NCI-H1092 treated with DMSO at 0.1 percent for 48 hours (cell line): ENCODE measurements at regions not wholly inside any gene's neighbourhood (a gene's known extent, or its start where the extent isn't known, plus 50 kb on each side); places are given as distances from the start of the nearest gene placed in this dataset.
"Not testable (repeated sequence)": the region's sequence is repeated elsewhere in the genome, so short reads cannot be mapped to it uniquely, and the experiment has no call there.

ENCODE experiments used
- DNase-seq: peaks from one replicate; lab custom pipeline; 2025; lab: John Stamatoyannopoulos, UW

GRCh38 chr2:8315531-8316165 lies 366.2 kb upstream of the ID2 start:
- no peak for DNase-seq

DNA sequence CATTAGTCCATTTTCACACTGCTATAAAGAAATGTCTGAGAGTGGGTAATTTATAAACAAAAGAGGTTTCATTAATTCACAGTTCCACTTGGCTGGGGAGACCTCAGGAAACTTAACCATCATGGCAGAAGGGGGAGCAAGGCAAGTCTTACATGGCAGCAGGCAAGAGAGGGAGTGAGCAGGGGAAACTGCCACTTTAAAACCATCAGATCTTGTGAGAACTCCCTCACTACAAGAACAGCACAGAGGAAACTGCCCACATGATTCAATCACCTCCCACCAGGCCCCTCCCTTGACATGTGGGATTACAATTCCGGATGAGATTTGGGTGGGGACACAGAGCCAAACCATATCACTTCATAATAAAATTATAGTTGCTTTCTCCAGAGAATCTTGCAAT lies 365.5 kb upstream of the ID2 start:
- DNase-seq: no peak

- DNase-seq: no peak
Observed at GRCh38 chr2:8317418-8317817, 364.4 kb upstream of the ID2 start.

GRCh38 chr2:8319219-8319618 lies 362.6 kb upstream of the ID2 start:
- DNase-seq: no peak

DNA sequence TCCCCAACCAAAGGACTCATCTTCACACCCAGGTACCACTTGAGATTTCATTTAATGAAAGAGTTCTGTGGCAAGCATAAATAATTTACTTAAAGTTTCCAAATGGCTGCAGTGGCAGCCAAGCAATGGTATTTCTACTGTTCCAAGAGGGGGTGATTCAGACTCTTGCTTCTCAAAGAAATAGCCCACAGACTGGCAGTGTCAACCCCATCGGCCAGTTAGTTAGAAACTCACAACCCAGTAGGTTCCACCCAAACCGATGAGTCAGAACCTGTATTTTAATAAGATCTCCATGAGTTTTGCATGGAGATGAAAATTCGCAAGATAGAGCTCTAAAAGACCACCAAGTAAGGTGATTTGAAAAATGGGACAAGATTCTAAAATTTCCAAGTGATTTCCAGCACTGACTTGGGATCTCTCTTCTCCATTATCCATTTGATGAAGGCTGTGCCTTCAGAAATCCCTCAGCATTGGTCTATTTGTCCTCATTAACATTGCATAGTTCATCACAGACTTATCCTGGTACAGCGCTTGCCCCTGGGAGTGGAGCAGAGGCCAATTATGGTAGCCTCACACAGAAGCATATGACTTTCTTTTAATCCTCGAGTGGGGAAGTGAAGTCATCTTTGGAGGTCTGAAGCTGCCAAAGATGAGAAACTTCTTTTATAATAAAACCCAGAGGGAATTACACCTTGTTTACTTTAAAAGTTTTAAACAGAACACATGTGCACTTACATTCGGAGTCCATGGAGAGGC lies 361.4 kb upstream of the ID2 start:
- DNase-seq: no peak

DNA sequence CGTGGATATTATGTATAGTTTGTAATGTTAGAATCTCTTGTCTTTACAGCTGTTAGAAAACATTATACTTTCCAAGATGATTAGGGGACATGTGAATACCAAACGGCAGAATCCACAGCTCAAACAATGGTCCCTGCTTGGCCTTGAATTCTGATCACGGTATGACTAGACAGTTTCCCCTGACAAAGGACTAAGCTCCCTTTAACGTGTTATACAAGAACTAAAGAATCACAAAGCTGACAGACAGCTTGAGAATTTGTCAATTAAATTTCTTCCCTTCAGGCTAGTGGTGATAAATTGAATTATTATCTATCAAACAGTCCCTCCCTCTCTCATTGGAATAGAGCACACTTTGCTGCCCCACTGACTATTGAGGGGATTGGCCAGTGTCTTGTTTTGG lies 359.2 kb upstream of the ID2 start:
- DNase-seq: no peak

- DNase-seq: peak; percentile 73
Observed at GRCh38 chr2:8324164-8324856, 357.5 kb upstream of the ID2 start.

- no peak for DNase-seq
Observed at GRCh38 chr2:8324901-8325300, 357.0 kb upstream of the ID2 start.

DNA sequence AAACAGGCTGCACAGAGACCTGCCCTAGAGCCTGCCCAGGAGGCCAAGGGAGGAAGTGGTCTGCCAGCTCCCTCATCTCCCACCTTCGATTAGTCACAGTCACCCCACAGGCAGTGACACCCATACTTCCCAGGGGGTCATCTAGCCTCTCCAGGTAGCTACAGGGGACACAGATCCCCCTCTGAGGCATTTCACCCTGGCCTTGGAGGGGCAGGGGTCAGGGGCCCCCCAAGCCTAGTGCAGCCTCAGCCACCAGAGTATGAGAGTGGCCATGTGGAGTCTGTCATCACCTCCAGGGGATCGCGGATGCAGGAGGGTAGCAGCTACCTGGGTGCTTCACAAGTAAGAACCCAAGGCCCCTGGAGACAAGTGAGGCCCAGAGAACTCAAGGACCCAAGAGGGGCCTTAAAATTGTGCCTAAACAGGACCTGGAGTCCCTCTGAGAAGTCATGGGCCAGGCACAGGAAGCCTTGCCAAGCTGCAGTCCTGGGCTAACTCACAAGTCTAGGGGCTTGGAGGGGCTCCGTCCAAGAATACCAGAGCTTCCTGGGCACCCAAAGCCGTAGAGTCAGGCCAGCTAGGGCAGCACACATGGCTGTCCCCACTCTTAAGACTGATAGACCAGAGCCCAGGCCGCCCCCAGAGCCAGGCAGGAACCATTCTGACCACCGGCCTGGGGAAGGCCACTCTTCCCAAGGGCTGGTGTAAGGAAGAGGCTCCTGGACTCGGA lies 354.3 kb upstream of the ID2 start:
- no peak for DNase-seq

DNA sequence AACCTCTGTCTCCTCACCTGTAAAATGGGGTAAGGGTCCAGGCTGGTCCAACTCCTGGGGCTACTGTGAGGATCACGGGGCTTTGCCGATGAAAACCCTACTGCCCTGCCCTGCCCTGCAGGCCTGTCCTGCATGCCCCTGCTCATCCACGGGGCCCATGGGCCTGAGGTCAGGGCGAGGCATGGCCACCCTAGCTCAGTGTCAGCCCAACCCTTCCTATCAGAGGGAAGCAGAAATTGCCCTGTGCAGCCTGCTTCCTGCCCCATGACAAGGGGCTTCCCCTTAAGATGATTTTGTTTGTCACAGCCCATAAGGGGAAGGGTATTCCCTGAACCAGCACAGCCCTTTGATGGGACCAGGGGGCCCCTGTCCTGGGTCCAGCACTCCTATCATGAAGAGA lies 353.6 kb upstream of the ID2 start:
- DNase-seq: no peak

DNA sequence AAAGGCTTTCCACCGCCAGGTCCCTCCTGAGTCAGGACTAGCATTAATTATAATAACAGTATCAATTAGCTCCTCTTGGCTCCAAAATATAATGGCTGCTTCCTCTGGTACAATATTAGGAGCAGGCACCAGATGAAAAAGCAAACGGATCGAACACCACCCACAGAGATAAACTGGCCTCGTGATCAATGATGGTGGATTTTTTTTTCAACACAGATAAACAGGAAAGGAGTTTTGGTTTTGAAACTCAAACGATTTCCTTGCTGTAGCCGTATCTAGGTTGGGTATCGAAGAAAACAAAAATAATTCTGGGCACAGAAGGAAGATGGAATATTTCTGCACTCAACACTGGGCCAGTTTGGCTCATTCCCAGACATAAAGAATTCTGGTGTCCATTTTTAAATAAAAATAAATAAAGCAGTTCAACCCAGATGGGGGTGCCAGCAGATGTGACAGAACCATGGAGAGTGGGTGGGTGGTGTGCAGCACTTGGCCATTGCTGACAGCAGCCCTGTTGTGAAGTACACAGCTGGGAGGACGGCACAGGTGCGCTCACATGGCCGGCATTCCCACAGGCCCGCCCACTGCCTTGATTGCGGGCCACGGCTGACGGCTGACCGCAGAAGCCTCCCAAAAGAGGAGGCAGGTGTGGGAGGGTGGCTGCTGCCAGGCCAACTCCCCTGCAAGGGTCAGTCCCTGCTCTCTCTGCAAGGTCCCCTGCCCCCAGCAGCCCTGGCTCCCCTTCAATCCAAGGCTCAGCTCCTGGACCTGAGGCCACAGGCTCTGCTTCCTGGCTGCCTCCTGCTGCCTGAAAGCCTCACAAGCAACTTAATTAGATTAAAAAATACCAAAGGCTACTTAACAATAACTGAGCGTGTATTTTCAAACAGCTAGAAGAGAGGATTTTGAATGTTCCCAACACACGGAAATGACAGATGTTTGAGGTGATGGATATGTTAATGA lies 351.9 kb upstream of the ID2 start:
- DNase-seq: no peak

DNA sequence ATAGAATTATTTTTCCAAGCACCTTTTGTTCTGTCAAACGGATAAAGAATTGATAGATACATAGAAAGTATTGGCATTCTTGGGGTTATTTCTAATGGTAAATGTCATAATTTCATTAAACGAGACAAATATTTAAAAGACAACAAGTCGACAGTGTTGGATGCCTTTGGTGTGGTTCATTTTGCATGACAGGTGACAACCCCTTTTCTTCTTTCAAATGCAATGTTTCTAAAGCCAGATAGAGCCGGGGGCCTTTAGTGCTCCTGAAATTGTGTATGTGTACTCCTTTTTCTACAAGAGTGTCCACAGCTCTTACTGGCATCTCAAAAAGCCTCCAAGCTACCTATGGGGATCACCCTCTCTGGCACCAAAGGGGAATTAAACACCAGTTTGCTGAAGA lies 350.8 kb upstream of the ID2 start:
- DNase-seq: no peak

- no peak for DNase-seq
Observed at GRCh38 chr2:8332646-8333045, 349.2 kb upstream of the ID2 start.

DNA sequence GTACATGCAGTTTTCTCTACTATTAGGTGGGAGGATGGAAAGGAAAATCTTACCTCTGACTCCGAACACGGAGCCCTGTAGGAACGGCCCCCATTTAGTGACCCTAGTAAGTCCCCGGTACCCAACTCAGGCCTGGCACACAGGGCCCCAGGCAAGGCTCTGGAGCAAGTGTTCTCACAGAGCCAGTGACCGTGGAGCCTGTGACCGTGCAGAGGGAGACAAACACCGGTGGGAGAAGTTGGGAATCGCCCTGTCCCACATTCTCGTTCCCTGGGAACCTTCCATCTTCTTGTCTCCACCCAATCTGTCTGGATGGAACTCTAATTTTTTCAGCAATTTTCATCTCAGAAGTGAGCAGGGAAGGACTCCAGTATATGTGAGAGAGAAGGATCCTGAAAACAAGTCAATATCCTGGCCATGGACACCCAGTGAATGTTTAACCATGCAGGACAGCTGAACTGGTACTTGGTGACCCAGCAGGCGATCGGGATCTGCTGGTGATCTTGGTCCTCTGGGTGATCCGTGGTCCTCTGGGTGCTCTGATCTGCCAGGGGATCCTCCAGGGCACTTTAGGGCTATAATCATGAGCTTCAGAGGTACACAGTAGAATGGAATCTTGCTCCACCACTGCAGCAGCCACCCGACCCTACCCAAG lies 348.6 kb upstream of the ID2 start:
- DNase-seq: no peak

DNA sequence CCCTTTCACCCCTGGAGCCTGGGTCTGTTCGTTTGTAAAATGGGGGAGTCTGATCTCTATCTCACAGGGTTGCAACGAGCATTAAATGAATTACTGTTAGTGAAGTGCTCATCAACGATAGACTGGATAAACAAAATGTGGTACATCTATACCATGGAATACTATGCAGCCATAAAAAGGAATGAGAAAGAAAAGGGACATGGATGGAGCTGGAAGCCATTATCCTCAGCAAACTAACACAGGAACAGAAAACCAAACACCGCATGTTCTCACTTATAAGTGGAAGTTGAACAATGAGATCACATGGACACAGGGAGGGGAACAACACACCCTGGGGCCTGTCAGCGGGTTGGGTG lies 348.0 kb upstream of the ID2 start:
- DNase-seq: not testable (repeated sequence)

DNA sequence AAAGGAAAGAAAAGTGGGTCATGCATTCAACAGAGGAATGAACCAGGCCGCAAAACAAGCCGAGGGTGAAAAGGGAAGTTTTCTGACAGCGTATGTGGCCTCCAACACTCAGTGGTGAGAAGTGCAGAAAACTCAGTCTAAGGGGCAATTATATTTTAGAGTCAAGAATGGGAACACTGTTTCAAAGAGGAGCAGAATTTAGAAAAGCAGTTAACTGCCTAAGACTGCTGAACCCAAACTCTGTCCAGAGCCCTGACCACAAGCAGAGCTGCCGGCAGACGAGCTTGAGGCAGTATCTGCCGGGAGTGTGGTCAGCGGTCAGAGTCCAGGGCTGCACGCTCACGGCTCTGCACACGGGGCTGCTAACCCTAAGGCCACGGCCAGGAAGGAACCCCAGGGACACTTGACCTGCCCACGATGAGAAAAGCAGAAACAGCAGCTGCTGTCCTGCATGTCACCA lies 347.0 kb upstream of the ID2 start:
- no peak for DNase-seq

- DNase-seq: no peak
Observed at GRCh38 chr2:8335801-8336200, 346.1 kb upstream of the ID2 start.

GRCh38 chr2:8337321-8337720 lies 344.5 kb upstream of the ID2 start:
- DNase-seq: no peak

DNA sequence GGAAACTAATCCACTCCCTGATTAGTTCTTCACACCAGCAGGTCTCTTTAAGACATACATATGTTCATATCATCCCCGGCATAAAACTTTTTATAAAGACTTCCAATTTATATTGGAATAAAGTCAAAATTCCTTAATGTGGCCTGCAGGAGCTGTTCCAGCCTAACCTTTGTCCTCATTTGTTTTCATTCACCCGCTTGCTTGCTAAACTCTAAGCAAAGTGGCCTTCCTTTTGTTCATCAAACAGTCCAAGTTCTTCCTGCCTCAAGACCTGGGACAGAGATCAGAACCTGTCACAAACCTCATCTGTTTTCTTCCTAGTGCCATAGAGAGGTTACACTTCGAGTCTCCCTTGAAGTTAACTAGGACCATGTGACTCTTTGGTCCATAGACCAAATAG lies 339.4 kb upstream of the ID2 start:
- DNase-seq: no peak

- no peak for DNase-seq
Observed at GRCh38 chr2:8343031-8343430, 338.8 kb upstream of the ID2 start.
